GM23338 (cell line): ENCODE measurements at regions not wholly inside any gene's neighbourhood (a gene's known extent, or its start where the extent isn't known, plus 50 kb on each side); places are given as distances from the start of the nearest gene placed in this dataset.

Experiments
- EZH2 ChIP-seq: fragments of 200-600 bp; sonication (generic); IDR thresholded peaks from one replicate; pipeline ENCODE4 v1.8.0; 2017; ENCODE audit warnings: antibody characterized with exemption, mild to moderate bottlenecking, low read depth; ENCODE audit not compliant: unreplicated experiment
- POLR2AphosphoS5 ChIP-seq: IDR thresholded peaks from 2 replicates; pipeline ENCODE4 v1.6.1; 2016; ENCODE audit warnings: antibody characterized with exemption, low read depth
- ZNF114 ChIP-seq: fragments of 250-450 bp; sonication (Bioruptor Pico); IDR thresholded peaks from 2 replicates; pipeline ENCODE4 v1.5.0; 2020; ENCODE audit warnings: mild to moderate bottlenecking, moderate library complexity
- TF ChIP-seq, protein P1 (sequence below), 2 experiments: fragments of 200-600 bp in 1 of 2; sonication (generic) in 1 of 2; conservative IDR thresholded peaks; 2 replicates each; pipeline versions ENCODE4 v1.5.1 to v1.6.1; 2016 to 2017; ENCODE audit warnings: antibody characterized with exemption in 2 of 2, low read depth in 2 of 2, mild to moderate bottlenecking in 2 of 2, moderate library complexity in 1 of 2
- TF ChIP-seq, protein P2 (sequence below): IDR thresholded peaks from one replicate; pipeline ENCODE4 v1.6.1; 2018; ENCODE audit warnings: antibody characterized with exemption; ENCODE audit not compliant: unreplicated experiment

DNA sequence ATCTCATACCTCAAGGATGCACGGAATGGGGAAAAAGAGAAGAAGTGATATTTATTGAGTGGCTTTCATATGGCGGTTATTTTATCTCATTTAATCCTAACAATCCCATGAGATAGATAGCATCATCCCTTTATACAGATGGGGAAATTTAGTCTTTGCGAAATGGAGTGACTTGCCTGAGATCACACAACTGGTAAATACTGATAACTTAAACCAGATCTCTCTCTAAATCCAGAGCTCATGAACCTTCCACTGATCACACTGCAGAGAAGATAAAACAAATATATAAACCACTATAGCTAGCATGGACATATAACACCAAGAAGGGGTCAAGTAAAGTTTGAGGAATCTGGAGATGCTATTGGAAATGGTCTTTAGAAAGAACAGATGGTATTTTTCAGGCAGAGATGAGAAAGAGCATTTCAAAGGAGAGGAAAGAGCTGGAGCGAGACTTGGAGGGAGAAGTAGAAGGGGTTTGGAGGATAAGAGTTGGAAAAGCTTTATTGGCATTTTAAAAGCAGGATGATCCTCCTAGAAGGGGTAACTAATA, 139.8 kb upstream of the TNFAIP3 start:
- no peak for TF ChIP-seq POLR2AphosphoS5
- TF ChIP-seq, protein P1, sequence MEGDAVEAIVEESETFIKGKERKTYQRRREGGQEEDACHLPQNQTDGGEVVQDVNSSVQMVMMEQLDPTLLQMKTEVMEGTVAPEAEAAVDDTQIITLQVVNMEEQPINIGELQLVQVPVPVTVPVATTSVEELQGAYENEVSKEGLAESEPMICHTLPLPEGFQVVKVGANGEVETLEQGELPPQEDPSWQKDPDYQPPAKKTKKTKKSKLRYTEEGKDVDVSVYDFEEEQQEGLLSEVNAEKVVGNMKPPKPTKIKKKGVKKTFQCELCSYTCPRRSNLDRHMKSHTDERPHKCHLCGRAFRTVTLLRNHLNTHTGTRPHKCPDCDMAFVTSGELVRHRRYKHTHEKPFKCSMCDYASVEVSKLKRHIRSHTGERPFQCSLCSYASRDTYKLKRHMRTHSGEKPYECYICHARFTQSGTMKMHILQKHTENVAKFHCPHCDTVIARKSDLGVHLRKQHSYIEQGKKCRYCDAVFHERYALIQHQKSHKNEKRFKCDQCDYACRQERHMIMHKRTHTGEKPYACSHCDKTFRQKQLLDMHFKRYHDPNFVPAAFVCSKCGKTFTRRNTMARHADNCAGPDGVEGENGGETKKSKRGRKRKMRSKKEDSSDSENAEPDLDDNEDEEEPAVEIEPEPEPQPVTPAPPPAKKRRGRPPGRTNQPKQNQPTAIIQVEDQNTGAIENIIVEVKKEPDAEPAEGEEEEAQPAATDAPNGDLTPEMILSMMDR (conservative IDR thresholded peaks at IDR 0.05; ENCODE audit: low read depth in 2 of 2) = no peak
- no peak for TF ChIP-seq EZH2
- TF ChIP-seq, protein P2, sequence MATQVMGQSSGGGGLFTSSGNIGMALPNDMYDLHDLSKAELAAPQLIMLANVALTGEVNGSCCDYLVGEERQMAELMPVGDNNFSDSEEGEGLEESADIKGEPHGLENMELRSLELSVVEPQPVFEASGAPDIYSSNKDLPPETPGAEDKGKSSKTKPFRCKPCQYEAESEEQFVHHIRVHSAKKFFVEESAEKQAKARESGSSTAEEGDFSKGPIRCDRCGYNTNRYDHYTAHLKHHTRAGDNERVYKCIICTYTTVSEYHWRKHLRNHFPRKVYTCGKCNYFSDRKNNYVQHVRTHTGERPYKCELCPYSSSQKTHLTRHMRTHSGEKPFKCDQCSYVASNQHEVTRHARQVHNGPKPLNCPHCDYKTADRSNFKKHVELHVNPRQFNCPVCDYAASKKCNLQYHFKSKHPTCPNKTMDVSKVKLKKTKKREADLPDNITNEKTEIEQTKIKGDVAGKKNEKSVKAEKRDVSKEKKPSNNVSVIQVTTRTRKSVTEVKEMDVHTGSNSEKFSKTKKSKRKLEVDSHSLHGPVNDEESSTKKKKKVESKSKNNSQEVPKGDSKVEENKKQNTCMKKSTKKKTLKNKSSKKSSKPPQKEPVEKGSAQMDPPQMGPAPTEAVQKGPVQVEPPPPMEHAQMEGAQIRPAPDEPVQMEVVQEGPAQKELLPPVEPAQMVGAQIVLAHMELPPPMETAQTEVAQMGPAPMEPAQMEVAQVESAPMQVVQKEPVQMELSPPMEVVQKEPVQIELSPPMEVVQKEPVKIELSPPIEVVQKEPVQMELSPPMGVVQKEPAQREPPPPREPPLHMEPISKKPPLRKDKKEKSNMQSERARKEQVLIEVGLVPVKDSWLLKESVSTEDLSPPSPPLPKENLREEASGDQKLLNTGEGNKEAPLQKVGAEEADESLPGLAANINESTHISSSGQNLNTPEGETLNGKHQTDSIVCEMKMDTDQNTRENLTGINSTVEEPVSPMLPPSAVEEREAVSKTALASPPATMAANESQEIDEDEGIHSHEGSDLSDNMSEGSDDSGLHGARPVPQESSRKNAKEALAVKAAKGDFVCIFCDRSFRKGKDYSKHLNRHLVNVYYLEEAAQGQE = no peak
- no peak for TF ChIP-seq ZNF114 (CRISPR knock-in tag)
